WTC11 (cell line): ENCODE measurements at regions not wholly inside any gene's neighbourhood (a gene's known extent, or its start where the extent isn't known, plus 50 kb on each side); places are given as distances from the start of the nearest gene placed in this dataset.

ENCODE experiments used
- CTCF ChIP-seq: fragments of 200-600 bp; IDR thresholded peaks from 2 replicates; pipeline ENCODE4 v1.8.0; 2022; ENCODE audit warnings: antibody characterized with exemption
- MYBL2 ChIP-seq: sonication (generic); formaldehyde crosslinking; IDR thresholded peaks from 2 replicates; pipeline ENCODE4 v1.8.1; 2023; ENCODE audit warnings: mild to moderate bottlenecking, moderate library complexity, missing genetic modification reagents
- NR3C1 ChIP-seq: sonication (generic); formaldehyde crosslinking; conservative IDR thresholded peaks from 2 replicates; pipeline ENCODE4 v1.8.1; 2023; ENCODE audit warnings: low read depth, mild to moderate bottlenecking, missing genetic modification reagents
- OVOL2 ChIP-seq: fragments of 250-450 bp; sonication (Bioruptor Pico); IDR thresholded peaks from 2 replicates; pipeline ENCODE4 v1.9.0; 2021; ENCODE audit warnings: mild to moderate bottlenecking, borderline replicate concordance
- SMAD3 ChIP-seq: sonication (generic); formaldehyde crosslinking; IDR thresholded peaks from 2 replicates; pipeline ENCODE4 v1.8.0; 2022; ENCODE audit warnings: missing genetic modification reagents, mild to moderate bottlenecking, borderline replicate concordance
- USF1 ChIP-seq: sonication (generic); formaldehyde crosslinking; IDR thresholded peaks from 2 replicates; pipeline ENCODE4 v1.8.0; 2022; ENCODE audit warnings: mild to moderate bottlenecking, missing genetic modification reagents
- USF2 ChIP-seq: sonication (generic); formaldehyde crosslinking; IDR thresholded peaks from 2 replicates; pipeline ENCODE4 v1.8.1; 2023; ENCODE audit warnings: mild to moderate bottlenecking, missing genetic modification reagents, moderate library complexity
- ZNF121 ChIP-seq: sonication (generic); formaldehyde crosslinking; IDR thresholded peaks from 2 replicates; pipeline ENCODE4 v1.8.0; 2023; ENCODE audit warnings: missing genetic modification reagents
- ZNF396 ChIP-seq: fragments of 250-450 bp; sonication (Bioruptor Pico); IDR thresholded peaks from 2 replicates; pipeline ENCODE4 v1.8.0; 2021; ENCODE audit warnings: mild to moderate bottlenecking, moderate library complexity, borderline replicate concordance

- no peak for TF ChIP-seq CTCF
- no peak for TF ChIP-seq ZNF121 (CRISPR knock-in tag)
- TF ChIP-seq USF1 (CRISPR knock-in tag), result no peak
- no peak for TF ChIP-seq USF2
- no peak for TF ChIP-seq NR3C1 (CRISPR knock-in tag)
- no peak for TF ChIP-seq ZNF396
- no peak for TF ChIP-seq MYBL2
- no peak for TF ChIP-seq SMAD3 (CRISPR knock-in tag)
- TF ChIP-seq OVOL2 (CRISPR knock-in tag), result no peak
Observed at GRCh38 chr6:164409309-164410009, 899.9 kb downstream of the C6orf118 start.
